Ishikawa (cell line): ENCODE measurements at regions not wholly inside any gene's neighbourhood (a gene's known extent, or its start where the extent isn't known, plus 50 kb on each side); places are given as distances from the start of the nearest gene placed in this dataset.

ENCODE experiments used
- CREB1 ChIP-seq: IDR thresholded peaks from 2 replicates; pipeline ENCODE4 v1.6.1; 2012; ENCODE audit warnings: low read depth
- FOXM1 ChIP-seq: IDR thresholded peaks from 2 replicates; pipeline ENCODE4 v1.6.1; 2012; ENCODE audit warnings: low read depth, borderline replicate concordance
- RAD21 ChIP-seq: IDR thresholded peaks from 2 replicates; pipeline ENCODE4 v1.6.1; 2012; ENCODE audit warnings: low read depth
- TAF1 ChIP-seq: IDR thresholded peaks from 2 replicates; pipeline ENCODE4 v1.6.1; 2012; ENCODE audit warnings: low read depth, mild to moderate bottlenecking
- TEAD4 ChIP-seq: IDR thresholded peaks from 2 replicates; pipeline ENCODE4 v1.6.1; 2012
- ZBTB7A ChIP-seq: IDR thresholded peaks from 2 replicates; pipeline ENCODE4 v1.6.1; 2012; ENCODE audit warnings: low read depth
- TF ChIP-seq, protein P1 (sequence below): IDR thresholded peaks from 2 replicates; pipeline ENCODE4 v1.6.1; 2012
- TF ChIP-seq, protein P2 (sequence below): IDR thresholded peaks from 2 replicates; pipeline ENCODE4 v1.6.1; 2012; ENCODE audit warnings: low read depth, mild to moderate bottlenecking

DNA sequence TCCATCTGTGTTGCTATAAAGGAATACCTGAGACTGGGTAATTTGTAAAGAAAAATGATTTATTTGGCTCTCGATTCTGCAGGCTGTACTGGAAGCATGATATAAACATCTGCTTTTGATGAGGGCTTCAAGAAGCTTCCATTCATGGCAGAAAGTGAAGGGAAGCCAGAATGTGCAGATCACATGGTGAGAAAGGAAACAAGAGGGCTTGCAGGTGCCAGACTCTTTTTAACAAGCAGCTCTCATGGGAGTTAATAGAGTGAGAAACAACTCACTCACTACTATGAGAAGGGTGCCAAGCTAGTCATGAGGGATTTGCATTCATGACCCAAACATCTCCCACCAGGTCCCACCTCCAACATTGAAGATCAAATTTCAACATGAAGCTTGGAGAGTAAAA lies 247.2 kb downstream of the ZIC4 start:
- TF ChIP-seq, protein P1, sequence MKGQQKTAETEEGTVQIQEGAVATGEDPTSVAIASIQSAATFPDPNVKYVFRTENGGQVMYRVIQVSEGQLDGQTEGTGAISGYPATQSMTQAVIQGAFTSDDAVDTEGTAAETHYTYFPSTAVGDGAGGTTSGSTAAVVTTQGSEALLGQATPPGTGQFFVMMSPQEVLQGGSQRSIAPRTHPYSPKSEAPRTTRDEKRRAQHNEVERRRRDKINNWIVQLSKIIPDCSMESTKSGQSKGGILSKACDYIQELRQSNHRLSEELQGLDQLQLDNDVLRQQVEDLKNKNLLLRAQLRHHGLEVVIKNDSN = no peak
- TF ChIP-seq TEAD4 (no peak), ZBTB7A (no peak), CREB1 (no peak), FOXM1 (no peak), TAF1 (no peak), RAD21 (no peak)
- TF ChIP-seq, protein P2, sequence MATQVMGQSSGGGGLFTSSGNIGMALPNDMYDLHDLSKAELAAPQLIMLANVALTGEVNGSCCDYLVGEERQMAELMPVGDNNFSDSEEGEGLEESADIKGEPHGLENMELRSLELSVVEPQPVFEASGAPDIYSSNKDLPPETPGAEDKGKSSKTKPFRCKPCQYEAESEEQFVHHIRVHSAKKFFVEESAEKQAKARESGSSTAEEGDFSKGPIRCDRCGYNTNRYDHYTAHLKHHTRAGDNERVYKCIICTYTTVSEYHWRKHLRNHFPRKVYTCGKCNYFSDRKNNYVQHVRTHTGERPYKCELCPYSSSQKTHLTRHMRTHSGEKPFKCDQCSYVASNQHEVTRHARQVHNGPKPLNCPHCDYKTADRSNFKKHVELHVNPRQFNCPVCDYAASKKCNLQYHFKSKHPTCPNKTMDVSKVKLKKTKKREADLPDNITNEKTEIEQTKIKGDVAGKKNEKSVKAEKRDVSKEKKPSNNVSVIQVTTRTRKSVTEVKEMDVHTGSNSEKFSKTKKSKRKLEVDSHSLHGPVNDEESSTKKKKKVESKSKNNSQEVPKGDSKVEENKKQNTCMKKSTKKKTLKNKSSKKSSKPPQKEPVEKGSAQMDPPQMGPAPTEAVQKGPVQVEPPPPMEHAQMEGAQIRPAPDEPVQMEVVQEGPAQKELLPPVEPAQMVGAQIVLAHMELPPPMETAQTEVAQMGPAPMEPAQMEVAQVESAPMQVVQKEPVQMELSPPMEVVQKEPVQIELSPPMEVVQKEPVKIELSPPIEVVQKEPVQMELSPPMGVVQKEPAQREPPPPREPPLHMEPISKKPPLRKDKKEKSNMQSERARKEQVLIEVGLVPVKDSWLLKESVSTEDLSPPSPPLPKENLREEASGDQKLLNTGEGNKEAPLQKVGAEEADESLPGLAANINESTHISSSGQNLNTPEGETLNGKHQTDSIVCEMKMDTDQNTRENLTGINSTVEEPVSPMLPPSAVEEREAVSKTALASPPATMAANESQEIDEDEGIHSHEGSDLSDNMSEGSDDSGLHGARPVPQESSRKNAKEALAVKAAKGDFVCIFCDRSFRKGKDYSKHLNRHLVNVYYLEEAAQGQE = no peak
